ENCODE measurements at regions not wholly inside any gene's neighbourhood (a gene's known extent, or its start where the extent isn't known, plus 50 kb on each side); places are given as distances from the start of the nearest gene placed in this dataset.

GRCh38 chr2:17181051-17181752 lies 337.0 kb downstream of the RAD51AP2 start:
- FAIRE-seq = no peak
- H3K27ac ChIP-seq (ENCODE audit: control insufficient read depth, insufficient read depth) = no peak overlapping the region
- H3K4me1 ChIP-seq (ENCODE audit: control insufficient read depth, insufficient read depth, low read length) = no peaks in the 10 kb centered on the region
- H3K27me3 ChIP-seq (replicated peaks in 1 of 2; ENCODE audit: control insufficient read depth in 2 of 2, insufficient read depth in 2 of 2, low read length in 1 of 2) = no peaks in the 10 kb centered on the region
- H3K4me3 ChIP-seq = no peak overlapping the region
- 36% methylated on average over 4 of the region's 4 CpGs for WGBS (ENCODE audit: insufficient coverage, insufficient replicate concordance, low lambda C conversion rate, missing lambda C conversion rate)
- POLR2A ChIA-PET = no interaction called here
- SMC1A ChIA-PET (ENCODE audit: uncharacterized antibody, unreplicated experiment) = no interaction called here
- H2AFZ ChIP-seq (ENCODE audit: control insufficient read depth, low read depth, low read length) = no peak overlapping the region
- TF ChIP-seq PAX5 (IDR thresholded peaks at IDR 0.05; ENCODE audit: borderline replicate concordance, low read depth, low read length) (no peak), BMI1 (IDR thresholded peaks at IDR 0.05; ENCODE audit: borderline replicate concordance) (no peak), BRCA1 (IDR thresholded peaks at IDR 0.05; ENCODE audit: low read depth, low read length) (no peak), CEBPZ (IDR thresholded peaks at IDR 0.05; ENCODE audit: low read depth, low read length) (no peak), CUX1 (IDR thresholded peaks at IDR 0.05; ENCODE audit: insufficient replicate concordance, low read depth, low read length) (no peak), E2F8 (IDR thresholded peaks at IDR 0.05; ENCODE audit: low read depth, partially characterized antibody) (no peak), ZBTB11 (CRISPR knock-in tag; IDR thresholded peaks at IDR 0.05) (no peak), TAF1 (IDR thresholded peaks at IDR 0.05; ENCODE audit: borderline replicate concordance, low read depth, low read length) (no peak)
- in situ Hi-C loops (cut with MboI) (no loop called here), intact Hi-C loops (cut with micrococcal nuclease; ENCODE audit: unreplicated experiment) (no loop called here)
- H3K4me2 ChIP-seq (ENCODE audit: control insufficient read depth, insufficient read depth) = no peak overlapping the region
- H3K79me2 ChIP-seq (ENCODE audit: control insufficient read depth, insufficient read depth, low read length) = no peaks in the 10 kb centered on the region
- ATAC-seq = no peak
- RAD21 ChIA-PET (ENCODE audit: unreplicated experiment) = no interaction called here
- CTCF ChIA-PET = no interaction called here
- no peaks in the 10 kb centered on the region for H4K20me1 ChIP-seq (ENCODE audit: control insufficient read depth, insufficient read depth)
- no peaks in the 10 kb centered on the region for H3K9me3 ChIP-seq (replicated peaks; ENCODE audit: control insufficient read depth, insufficient read depth, low read length)
- no peak for DNase-seq (ENCODE audit: low read depth, low spot score)
- no TSS peak for BruUV-seq (replicated peaks)
- H3K36me3 ChIP-seq (ENCODE audit: control insufficient read depth in 2 of 2, insufficient read depth in 2 of 2, low read length in 1 of 2) = no peaks in the 10 kb centered on the region
- H3K9ac ChIP-seq (ENCODE audit: control insufficient read depth, insufficient read depth, low read length) = no peak overlapping the region
